ENCODE measurements at regions not wholly inside any gene's neighbourhood (a gene's known extent, or its start where the extent isn't known, plus 50 kb on each side); places are given as distances from the start of the nearest gene placed in this dataset.
"Not testable (repeated sequence)": the region's sequence is repeated elsewhere in the genome, so short reads cannot be mapped to it uniquely, and the experiment has no call there.

- H3K27ac Mint-ChIP-seq (ENCODE audit: low read depth, unreplicated experiment); CTCF ChIA-PET; H3K36me3 Mint-ChIP-seq (ENCODE audit: insufficient read depth, unreplicated experiment); H3K4me1 Mint-ChIP-seq (ENCODE audit: insufficient read depth, unreplicated experiment); H3K4me3 Mint-ChIP-seq (ENCODE audit: unreplicated experiment); POLR2A ChIA-PET; intact Hi-C loops (cut with micrococcal nuclease); DNase-seq (ENCODE audit: unreplicated experiment); BruUV-seq (replicated peaks); H3K27me3 Mint-ChIP-seq (ENCODE audit: insufficient read depth, unreplicated experiment): not testable (repeated sequence)
- peaks cover 50% of the 10 kb centered on the region for H3K9me3 Mint-ChIP-seq (ENCODE audit: unreplicated experiment)
Observed at GRCh38 chr9:65421486-65421885, 136.5 kb upstream of the FOXD4L5 start.

GRCh38 chr9:65420771-65421170, 135.8 kb upstream of the FOXD4L5 start:
- Mint-ChIP-seq H3K4me3 (ENCODE audit: unreplicated experiment) (no peak overlapping the region), H3K27ac (ENCODE audit: low read depth, unreplicated experiment) (no peak overlapping the region), H3K4me1 (ENCODE audit: insufficient read depth, unreplicated experiment) (no peaks in the 10 kb centered on the region), H3K36me3 (ENCODE audit: insufficient read depth, unreplicated experiment) (no peaks in the 10 kb centered on the region), H3K9me3 (ENCODE audit: unreplicated experiment) (peaks cover 47% of the 10 kb centered on the region), H3K27me3 (ENCODE audit: insufficient read depth, unreplicated experiment) (no peaks in the 10 kb centered on the region)
- ChIA-PET POLR2A (no interaction called here), CTCF (no interaction called here)
- DNase-seq (ENCODE audit: unreplicated experiment): no peak
- no TSS peak for BruUV-seq (replicated peaks)
- TF ChIP-seq CTCF (IDR thresholded peaks at IDR 0.05; ENCODE audit: unreplicated experiment): no peak
- intact Hi-C loops (cut with micrococcal nuclease): no loop called here

GRCh38 chr9:65418966-65419365, 134.0 kb upstream of the FOXD4L5 start:
- intact Hi-C loops (cut with micrococcal nuclease): not testable (repeated sequence)

GRCh38 chr9:65416948-65417347, 131.9 kb upstream of the FOXD4L5 start:
- peaks cover 33% of the 10 kb centered on the region for H3K9me3 Mint-ChIP-seq (ENCODE audit: unreplicated experiment)
- CTCF ChIA-PET; BruUV-seq (replicated peaks); H3K4me1 Mint-ChIP-seq (ENCODE audit: insufficient read depth, unreplicated experiment); H3K4me3 Mint-ChIP-seq (ENCODE audit: unreplicated experiment); DNase-seq (ENCODE audit: unreplicated experiment); H3K27ac Mint-ChIP-seq (ENCODE audit: low read depth, unreplicated experiment); H3K36me3 Mint-ChIP-seq (ENCODE audit: insufficient read depth, unreplicated experiment); intact Hi-C loops (cut with micrococcal nuclease); POLR2A ChIA-PET; H3K27me3 Mint-ChIP-seq (ENCODE audit: insufficient read depth, unreplicated experiment): not testable (repeated sequence)

More at GRCh38 chr9:65418966-65419365, 134.0 kb upstream of the FOXD4L5 start:
- H3K9me3 Mint-ChIP-seq (ENCODE audit: unreplicated experiment): peaks cover 39% of the 10 kb centered on the region
- DNase-seq (ENCODE audit: unreplicated experiment); H3K27ac Mint-ChIP-seq (ENCODE audit: low read depth, unreplicated experiment); H3K4me3 Mint-ChIP-seq (ENCODE audit: unreplicated experiment); H3K27me3 Mint-ChIP-seq (ENCODE audit: insufficient read depth, unreplicated experiment); H3K4me1 Mint-ChIP-seq (ENCODE audit: insufficient read depth, unreplicated experiment); H3K36me3 Mint-ChIP-seq (ENCODE audit: insufficient read depth, unreplicated experiment); CTCF ChIA-PET; BruUV-seq (replicated peaks); POLR2A ChIA-PET: not testable (repeated sequence)

- DNase-seq (ENCODE audit: unreplicated experiment); H3K4me1 Mint-ChIP-seq (ENCODE audit: insufficient read depth, unreplicated experiment); H3K27ac Mint-ChIP-seq (ENCODE audit: low read depth, unreplicated experiment); CTCF ChIA-PET; intact Hi-C loops (cut with micrococcal nuclease); H3K4me3 Mint-ChIP-seq (ENCODE audit: unreplicated experiment); BruUV-seq (replicated peaks); H3K36me3 Mint-ChIP-seq (ENCODE audit: insufficient read depth, unreplicated experiment); POLR2A ChIA-PET; H3K27me3 Mint-ChIP-seq (ENCODE audit: insufficient read depth, unreplicated experiment): not testable (repeated sequence)
- H3K9me3 Mint-ChIP-seq (ENCODE audit: unreplicated experiment): peaks cover 31% of the 10 kb centered on the region
Observed at GRCh38 chr9:65414249-65414648, 129.2 kb upstream of the FOXD4L5 start.

- H3K4me1 Mint-ChIP-seq (ENCODE audit: insufficient read depth, unreplicated experiment); H3K36me3 Mint-ChIP-seq (ENCODE audit: insufficient read depth, unreplicated experiment); H3K27me3 Mint-ChIP-seq (ENCODE audit: insufficient read depth, unreplicated experiment); POLR2A ChIA-PET; DNase-seq (ENCODE audit: unreplicated experiment); BruUV-seq (replicated peaks); CTCF ChIA-PET; H3K27ac Mint-ChIP-seq (ENCODE audit: low read depth, unreplicated experiment); intact Hi-C loops (cut with micrococcal nuclease); H3K4me3 Mint-ChIP-seq (ENCODE audit: unreplicated experiment): not testable (repeated sequence)
- H3K9me3 Mint-ChIP-seq (ENCODE audit: unreplicated experiment): peaks cover 29% of the 10 kb centered on the region
Observed at GRCh38 chr9:65413371-65413770, 128.4 kb upstream of the FOXD4L5 start.

Data from MCF 10A (cell line).